ENCODE measurements at regions not wholly inside any gene's neighbourhood (a gene's known extent, or its start where the extent isn't known, plus 50 kb on each side); places are given as distances from the start of the nearest gene placed in this dataset.
"Not testable (repeated sequence)": the region's sequence is repeated elsewhere in the genome, so short reads cannot be mapped to it uniquely, and the experiment has no call there.

- peak; percentile 13 for DNase-seq (ENCODE audit: low read depth)
- H3K4me3 ChIP-seq (ENCODE audit: low read depth, low read length): no peak overlapping the region
- TF ChIP-seq CTCF (conservative IDR thresholded peaks at IDR 0.05; ENCODE audit: low read depth, low read length): no peak
Measured at GRCh38 chr6:78618970-78619369, 248.4 kb upstream of the IRAK1BP1 start.

GRCh38 chr6:78623554-78623953, 243.8 kb upstream of the IRAK1BP1 start:
- TF ChIP-seq CTCF (conservative IDR thresholded peaks at IDR 0.05; ENCODE audit: low read depth, low read length): no peak
- no peak overlapping the region for H3K4me3 ChIP-seq (ENCODE audit: low read depth, low read length)
- no peak for DNase-seq (ENCODE audit: low read depth)

GRCh38 chr6:78629154-78629721, 238.1 kb upstream of the IRAK1BP1 start:
- peak; percentile 38 for TF ChIP-seq CTCF (conservative IDR thresholded peaks at IDR 0.05; ENCODE audit: low read depth, low read length)
- peak; percentile 75 for DNase-seq (ENCODE audit: low read depth)

GRCh38 chr6:78629836-78630235, 237.5 kb upstream of the IRAK1BP1 start:
- DNase-seq (ENCODE audit: low read depth): no peak
- H3K4me3 ChIP-seq (ENCODE audit: low read depth, low read length): peak overlapping the region; percentile 62
- TF ChIP-seq CTCF (conservative IDR thresholded peaks at IDR 0.05; ENCODE audit: low read depth, low read length): no peak

More at GRCh38 chr6:78629154-78629721, 238.1 kb upstream of the IRAK1BP1 start:
- peak overlapping the region; percentile 62 for H3K4me3 ChIP-seq (ENCODE audit: low read depth, low read length)

GRCh38 chr6:78631976-78632375, 235.4 kb upstream of the IRAK1BP1 start:
- no peak for DNase-seq (ENCODE audit: low read depth)
- H3K4me3 ChIP-seq (ENCODE audit: low read depth, low read length): no peak overlapping the region
- no peak for TF ChIP-seq CTCF (conservative IDR thresholded peaks at IDR 0.05; ENCODE audit: low read depth, low read length)

GRCh38 chr6:78639111-78640110, 227.9 kb upstream of the IRAK1BP1 start:
- no peak for TF ChIP-seq CTCF (conservative IDR thresholded peaks at IDR 0.05; ENCODE audit: low read depth, low read length)
- DNase-seq (ENCODE audit: low read depth): no peak
- H3K4me3 ChIP-seq (ENCODE audit: low read depth, low read length): no peak overlapping the region

- not testable (repeated sequence) for DNase-seq (ENCODE audit: low read depth); H3K4me3 ChIP-seq (ENCODE audit: low read depth, low read length)
Measured at GRCh38 chr6:78643976-78644375, 223.4 kb upstream of the IRAK1BP1 start.

- not testable (repeated sequence) for H3K4me3 ChIP-seq (ENCODE audit: low read depth, low read length); DNase-seq (ENCODE audit: low read depth)
Measured at GRCh38 chr6:78646542-78647415, 220.6 kb upstream of the IRAK1BP1 start.

GRCh38 chr6:78665819-78666218, 201.5 kb upstream of the IRAK1BP1 start:
- H3K4me3 ChIP-seq (ENCODE audit: low read depth, low read length); DNase-seq (ENCODE audit: low read depth): not testable (repeated sequence)

All from choroid plexus epithelial cell (primary cell).